ENCODE measurements at regions not wholly inside any gene's neighbourhood (a gene's known extent, or its start where the extent isn't known, plus 50 kb on each side); places are given as distances from the start of the nearest gene placed in this dataset.

GRCh38 chr12:91836264-91836663, 309.4 kb downstream of the BTG1 start:
- no peak for DNase-seq

GRCh38 chr12:91835693-91836092, 310.0 kb downstream of the BTG1 start:
- DNase-seq: no peak

GRCh38 chr12:91833780-91834359, 311.8 kb downstream of the BTG1 start:
- no peak for DNase-seq

- DNase-seq: no peak
Measured at GRCh38 chr12:91825999-91826398, 319.6 kb downstream of the BTG1 start.

- no peak for DNase-seq
Measured at GRCh38 chr12:91824991-91825390, 320.7 kb downstream of the BTG1 start.

GRCh38 chr12:91819132-91819447, 326.6 kb downstream of the BTG1 start:
- DNase-seq: no peak

- no peak for DNase-seq
Measured at GRCh38 chr12:91818227-91819131, 327.2 kb downstream of the BTG1 start.

GRCh38 chr12:91817517-91817916, 328.1 kb downstream of the BTG1 start:
- no peak for DNase-seq

- no peak for DNase-seq
Measured at GRCh38 chr12:91813701-91814100, 331.9 kb downstream of the BTG1 start.

GRCh38 chr12:91811481-91812287, 334.0 kb downstream of the BTG1 start:
- DNase-seq: peak; percentile 83

- DNase-seq: no peak
Measured at GRCh38 chr12:91810531-91811451, 334.9 kb downstream of the BTG1 start.

- no peak for DNase-seq
Measured at GRCh38 chr12:91810077-91810476, 335.6 kb downstream of the BTG1 start.

- DNase-seq: no peak
Measured at GRCh38 chr12:91805031-91805430, 340.6 kb downstream of the BTG1 start.

GRCh38 chr12:91804533-91804932, 341.1 kb downstream of the BTG1 start:
- no peak for DNase-seq

GRCh38 chr12:91801048-91801447, 344.6 kb downstream of the BTG1 start:
- DNase-seq: no peak

- DNase-seq: no peak
Measured at GRCh38 chr12:91793676-91794075, 352.0 kb downstream of the BTG1 start.

- DNase-seq: no peak
Measured at GRCh38 chr12:91792597-91792996, 353.0 kb downstream of the BTG1 start.

GRCh38 chr12:91786499-91787272, 359.0 kb downstream of the BTG1 start:
- no peak for DNase-seq

- no peak for DNase-seq
Measured at GRCh38 chr12:91785655-91786498, 359.8 kb downstream of the BTG1 start.

- DNase-seq: no peak
Measured at GRCh38 chr12:91781114-91781513, 364.5 kb downstream of the BTG1 start.

- peak; percentile 70 for DNase-seq
Measured at GRCh38 chr12:91778938-91779400, 366.7 kb downstream of the BTG1 start.
